HCT116 (cell line): ENCODE measurements at regions not wholly inside any gene's neighbourhood (a gene's known extent, or its start where the extent isn't known, plus 50 kb on each side); places are given as distances from the start of the nearest gene placed in this dataset.

Experiments
- ATAC-seq: fragments of 200-7000 bp; cut with Tn5 transposase; 2 replicates; pipeline ENCODE4 v1.9.1; 2020; ENCODE audit warnings: mild to moderate bottlenecking, moderate library complexity
- BruUV-seq: library from RNA; stranded (reverse); fragments of 400-500 nt; replicated peaks from 2 replicates; lab custom pipeline; 2021; lab: Mats Ljungman, UMichigan
- CTCF ChIA-PET: fragments of 300-600 bp; sonication (Branson Sonifier 250); formaldehyde crosslinking; loops from one replicate; lab custom pipeline; 2021; ENCODE audit warnings: antibody characterized with exemption; lab: Charles Lee
- POLR2A ChIA-PET: fragments of 300-600, 350-600 bp; sonication (Branson Sonifier 250); formaldehyde crosslinking; loops from one replicate; lab custom pipeline; 2021; ENCODE audit warnings: antibody characterized with exemption; lab: Charles Lee
- RAD21 ChIA-PET, 2 experiments: fragments of 300-600 bp; sonication (Branson Sonifier 250); formaldehyde crosslinking; loops; one replicate each; lab custom pipeline; 2023; ENCODE audit warnings: low total read pairs in 2 of 2; ENCODE audit not compliant: uncharacterized antibody in 2 of 2, unreplicated experiment in 2 of 2, low non-redundant PET in 1 of 2; lab: Charles Lee
- DNase-seq: peaks from one replicate; pipeline ENCODE4 v3.0.0-alpha.2; 2010; ENCODE audit warnings: low read depth, low spot score
- H2AFZ ChIP-seq: fragments of 200-600 bp; shearing (Covaris generic), sonication (generic); 2 replicates; pipeline ENCODE4 v1.6.1; 2017; ENCODE audit warnings: low read depth, mixed run types, mixed read lengths, antibody characterized with exemption, low read length; ENCODE audit not compliant: poor library complexity, severe bottlenecking
- H3K27ac ChIP-seq: 2 replicates; pipeline ENCODE4 v1.5.1; 2012; ENCODE audit warnings: low read depth, low read length
- H3K27me3 ChIP-seq: fragments of 200-600 bp; sonication (generic); 2 replicates; pipeline ENCODE4 v1.6.1; 2016; ENCODE audit warnings: mixed run types, low read length, mixed read lengths; ENCODE audit not compliant: insufficient read depth
- H3K36me3 ChIP-seq, 2 experiments: fragments of 200-500 bp in 1 of 2; fragments of 200-600 bp in 1 of 2; sonication (Bioruptor generic) in 1 of 2; sonication (generic) in 1 of 2; 2 replicates each; pipeline versions ENCODE4 v1.5.1 to v1.6.1; 2014 to 2016; ENCODE audit warnings: low read length in 2 of 2, inconsistent platforms in 1 of 2, mixed read lengths in 1 of 2, mixed run types in 1 of 2; ENCODE audit not compliant: insufficient read depth in 2 of 2, control insufficient read depth in 1 of 2
- H3K4me1 ChIP-seq, 2 experiments: fragments of 200-600 bp in 1 of 2; sonication (generic) in 1 of 2; 2 replicates each; pipeline versions ENCODE4 v1.5.1 to v1.6.1; 2012 to 2017; ENCODE audit warnings: low read length in 2 of 2, inconsistent platforms in 1 of 2, mild to moderate bottlenecking in 1 of 2, mixed read lengths in 1 of 2, mixed run types in 1 of 2, moderate library complexity in 1 of 2; ENCODE audit not compliant: insufficient read depth in 2 of 2, control insufficient read depth in 1 of 2
- H3K4me2 ChIP-seq: fragments of 200-600 bp; sonication (generic); 2 replicates; pipeline ENCODE4 v1.6.1; 2017; ENCODE audit warnings: mixed run types, low read length, mixed read lengths
- H3K4me3 ChIP-seq, 2 experiments: fragments of 200-600 bp in 1 of 2; sonication (generic) in 1 of 2; replicated peaks in 1 of 2; 2 replicates each; pipeline ENCODE4 v1.5.1; 2011 to 2016; ENCODE audit warnings: low read length in 2 of 2, control low read depth in 1 of 2, low read depth in 1 of 2, mild to moderate bottlenecking in 1 of 2, mixed read lengths in 1 of 2, mixed run types in 1 of 2
- H3K79me2 ChIP-seq: fragments of 200-600 bp; sonication (generic); 2 replicates; pipeline ENCODE4 v1.6.1; 2017; ENCODE audit warnings: mild to moderate bottlenecking, mixed run types, low read length, moderate library complexity, mixed read lengths; ENCODE audit not compliant: insufficient read depth
- H3K9ac ChIP-seq: fragments of 200-600 bp; sonication (generic); 2 replicates; pipeline ENCODE4 v1.6.1; 2016; ENCODE audit warnings: low read length, mixed read lengths
- H3K9me2 ChIP-seq: fragments of 200-600 bp; sonication (generic), shearing (Covaris generic); 2 replicates; pipeline ENCODE4 v1.6.1; 2017; ENCODE audit warnings: mixed run types, mild to moderate bottlenecking, moderate library complexity; ENCODE audit not compliant: insufficient read depth
- H3K9me3 ChIP-seq, 2 experiments: fragments of 200-500 bp in 1 of 2; fragments of 200-600 bp in 1 of 2; sonication (Bioruptor generic) in 1 of 2; sonication (generic) in 1 of 2; 2 replicates each; pipeline ENCODE4 v1.6.1; 2014 to 2017; ENCODE audit warnings: low read length in 2 of 2, mixed read lengths in 2 of 2, inconsistent platforms in 1 of 2, low read depth in 1 of 2, mild to moderate bottlenecking in 1 of 2, mixed run types in 1 of 2, moderate library complexity in 1 of 2; ENCODE audit not compliant: control insufficient read depth in 1 of 2, insufficient read depth in 1 of 2
- H4K20me1 ChIP-seq: fragments of 200-600 bp; sonication (generic), shearing (Covaris generic); 2 replicates; pipeline ENCODE4 v1.6.1; 2017; ENCODE audit warnings: mixed run types, mild to moderate bottlenecking, moderate library complexity; ENCODE audit not compliant: insufficient read depth
- CTCF ChIP-seq, 3 experiments: fragments of 200-600 bp in 1 of 3; sonication (generic) in 1 of 3; IDR thresholded peaks in 2 of 3; conservative IDR thresholded peaks in 1 of 3; 2 replicates each; pipeline ENCODE4 v1.5.1; 2012 to 2017; ENCODE audit warnings: low read depth in 2 of 3, low read length in 2 of 3, antibody characterized with exemption in 1 of 3, borderline replicate concordance in 1 of 3, control low read depth in 1 of 3, mild to moderate bottlenecking in 1 of 3, mixed read lengths in 1 of 3, mixed run types in 1 of 3, moderate library complexity in 1 of 3; ENCODE audit not compliant: insufficient read depth in 1 of 3
- ELF1 ChIP-seq: IDR thresholded peaks from 2 replicates; pipeline ENCODE4 v1.6.1; 2012; ENCODE audit warnings: low read depth, borderline replicate concordance
- EZH2 ChIP-seq: fragments of 200-600 bp; sonication (generic); IDR thresholded peaks from 2 replicates; pipeline ENCODE4 v1.6.1; 2017; ENCODE audit warnings: antibody characterized with exemption, mixed run types
- EZH2phosphoT487 ChIP-seq: fragments of 200-600 bp; IDR thresholded peaks from 2 replicates; pipeline ENCODE4 v1.6.1; 2018; ENCODE audit warnings: antibody characterized with exemption, borderline replicate concordance
- FOSL1 ChIP-seq: IDR thresholded peaks from 2 replicates; pipeline ENCODE4 v1.6.1; 2012; ENCODE audit warnings: low read depth
- MAX ChIP-seq: IDR thresholded peaks from 2 replicates; pipeline ENCODE4 v1.6.1; 2012
- RAD21 ChIP-seq: IDR thresholded peaks from 2 replicates; pipeline ENCODE4 v1.6.1; 2012; ENCODE audit warnings: low read depth, mild to moderate bottlenecking
- REST ChIP-seq: IDR thresholded peaks from 2 replicates; pipeline ENCODE4 v1.6.1; 2012; ENCODE audit warnings: low read depth
- SP1 ChIP-seq: IDR thresholded peaks from 2 replicates; pipeline ENCODE4 v1.6.1; 2012; ENCODE audit warnings: low read depth
- ZBTB33 ChIP-seq: IDR thresholded peaks from 2 replicates; pipeline ENCODE4 v1.6.1; 2011; ENCODE audit warnings: mild to moderate bottlenecking, low read length, moderate library complexity; ENCODE audit not compliant: insufficient replicate concordance; ENCODE audit errors: extremely low read depth
- ZNF274 ChIP-seq: fragments of 200-500 bp; sonication (Bioruptor generic); IDR thresholded peaks from 2 replicates; pipeline ENCODE4 v1.6.1; 2014; ENCODE audit warnings: mild to moderate bottlenecking, low read depth, low read length, inconsistent platforms
- intact Hi-C: fragments of 100-400 bp; cut with micrococcal nuclease; formaldehyde crosslinking; loops from 2 replicates; pipeline ENCODE4 v1.10.0; 2022

GRCh38 chr6:150791717-150792116 lies 73.8 kb upstream of the MTHFD1L start (continued):
- TF ChIP-seq MAX: no peak
- no peak for TF ChIP-seq FOSL1
- TF ChIP-seq ZNF274: no peak
- no peak for TF ChIP-seq CTCF (IDR thresholded peaks at IDR 0.05 in 2 of 3, conservative IDR thresholded peaks at IDR 0.05 in 1 of 3; ENCODE audit: borderline replicate concordance in 1 of 3, insufficient read depth in 1 of 3, low read depth in 2 of 3, low read length in 2 of 3)
- no peak for TF ChIP-seq EZH2
- TF ChIP-seq REST: no peak

GRCh38 chr6:150797949-150798348 lies 67.6 kb upstream of the MTHFD1L start:
- RAD21 ChIA-PET: interaction anchor here in 1 of 2 experiments (0.6 kb wide), 1 partner anchor 94 kb away, joined by 6 read pairs; no protein-coding TSS in a partner anchor
- Histone ChIP-seq H3K36me3 (no peaks in the 10 kb centered on the region), H3K9me2 (no peaks in the 10 kb centered on the region), H3K4me3 (no peak overlapping the region), H3K9ac (no peak overlapping the region), H3K27ac (no peak overlapping the region), H4K20me1 (no peaks in the 10 kb centered on the region), H3K4me2 (no peak overlapping the region), H2AFZ (no peak overlapping the region), H3K79me2 (no peaks in the 10 kb centered on the region), H3K9me3 (no peaks in the 10 kb centered on the region), H3K27me3 (no peaks in the 10 kb centered on the region), H3K4me1 (no peaks in the 10 kb centered on the region)
- ATAC-seq (no peak), DNase-seq (no peak)
- BruUV-seq: no TSS peak
- POLR2A ChIA-PET: no interaction called here
- CTCF ChIA-PET: no interaction called here
- intact Hi-C loops: no loop called here
- TF ChIP-seq EZH2phosphoT487 (no peak), ELF1 (no peak), RAD21 (no peak), EZH2 (no peak), ZBTB33 (no peak), REST (no peak), SP1 (no peak)
